NCI-H1105 treated with DMSO at 0.1 percent for 48 hours (cell line): ENCODE measurements at regions not wholly inside any gene's neighbourhood (a gene's known extent, or its start where the extent isn't known, plus 50 kb on each side); places are given as distances from the start of the nearest gene placed in this dataset.
"Not testable (repeated sequence)": the region's sequence is repeated elsewhere in the genome, so short reads cannot be mapped to it uniquely, and the experiment has no call there.

ENCODE experiments used
- DNase-seq: peaks from one replicate; lab custom pipeline; 2025; lab: John Stamatoyannopoulos, UW

DNA sequence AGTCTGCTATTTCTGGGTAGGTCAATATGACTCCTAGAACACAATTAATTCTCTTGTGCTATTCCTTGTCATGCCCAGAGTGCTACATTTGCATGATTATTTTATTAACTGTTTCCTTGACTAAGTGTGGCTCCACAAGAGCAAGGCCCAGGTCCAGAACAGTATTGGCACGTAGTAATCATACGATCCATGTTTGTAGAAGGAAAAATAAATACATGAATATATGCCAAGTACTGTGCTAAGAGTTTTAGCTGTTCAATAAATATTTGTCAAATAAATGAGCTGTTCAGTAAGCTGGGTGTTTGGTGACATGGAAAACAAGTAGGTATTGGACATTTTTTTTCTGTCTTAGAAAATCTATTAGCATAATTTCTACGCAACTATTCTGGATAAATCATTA lies 995.9 kb downstream of the MAT2B start:
- DNase-seq: no peak

DNA sequence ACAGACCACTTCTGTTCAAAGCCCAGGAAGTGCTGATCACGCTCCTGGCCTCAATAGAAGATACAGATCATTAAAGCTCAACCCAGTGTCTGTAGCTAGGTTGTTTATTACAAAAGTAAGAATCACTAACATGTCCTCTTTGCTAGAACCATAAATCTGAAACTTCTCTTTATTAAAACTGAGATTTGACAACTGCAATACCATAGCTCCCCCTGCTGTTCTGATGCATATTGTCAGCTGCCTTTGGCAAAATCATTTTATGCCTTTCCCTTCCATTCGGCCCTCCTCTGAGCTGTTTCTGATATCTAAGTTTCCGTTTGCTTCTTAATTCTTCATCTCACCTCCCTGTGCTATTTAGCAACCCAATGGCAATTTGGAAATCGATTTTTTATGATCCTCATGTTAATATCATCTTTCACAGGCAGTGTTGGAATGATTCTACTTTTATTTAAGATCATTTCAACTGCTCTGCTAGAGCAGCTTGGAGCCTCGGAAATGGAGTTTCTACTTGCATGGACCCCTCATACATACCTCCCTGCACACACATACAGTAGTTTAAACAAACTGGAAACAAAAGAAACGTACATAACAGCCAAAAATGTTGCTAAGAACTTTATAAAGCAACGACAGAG lies 998.8 kb downstream of the MAT2B start:
- peak; percentile 25 for DNase-seq

DNA sequence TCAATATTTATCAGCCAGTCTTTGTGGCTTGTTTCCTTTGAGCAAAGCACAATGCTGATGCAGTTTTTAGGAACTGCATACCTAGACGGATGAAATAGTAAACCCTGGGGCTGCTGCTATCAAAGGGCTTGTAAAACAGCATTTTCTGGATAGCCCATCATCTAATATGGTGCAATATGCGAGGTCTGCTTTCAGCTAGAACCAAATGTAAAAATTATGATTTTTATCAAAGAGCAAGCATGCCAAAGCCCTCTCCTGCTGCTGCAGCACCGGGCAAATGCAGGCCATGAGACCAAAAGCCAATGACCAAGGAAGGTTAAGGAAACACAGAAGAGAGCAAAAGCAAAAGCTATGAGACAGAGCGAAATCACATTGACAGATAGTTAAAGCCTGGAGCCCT lies 1000.4 kb downstream of the MAT2B start:
- DNase-seq: no peak

- DNase-seq: no peak
These were observed 1012.8 kb downstream of the MAT2B start for GRCh38 chr5:164518067-164518740.

GRCh38 chr5:164518741-164519080 lies 1013.3 kb downstream of the MAT2B start:
- no peak for DNase-seq

DNA sequence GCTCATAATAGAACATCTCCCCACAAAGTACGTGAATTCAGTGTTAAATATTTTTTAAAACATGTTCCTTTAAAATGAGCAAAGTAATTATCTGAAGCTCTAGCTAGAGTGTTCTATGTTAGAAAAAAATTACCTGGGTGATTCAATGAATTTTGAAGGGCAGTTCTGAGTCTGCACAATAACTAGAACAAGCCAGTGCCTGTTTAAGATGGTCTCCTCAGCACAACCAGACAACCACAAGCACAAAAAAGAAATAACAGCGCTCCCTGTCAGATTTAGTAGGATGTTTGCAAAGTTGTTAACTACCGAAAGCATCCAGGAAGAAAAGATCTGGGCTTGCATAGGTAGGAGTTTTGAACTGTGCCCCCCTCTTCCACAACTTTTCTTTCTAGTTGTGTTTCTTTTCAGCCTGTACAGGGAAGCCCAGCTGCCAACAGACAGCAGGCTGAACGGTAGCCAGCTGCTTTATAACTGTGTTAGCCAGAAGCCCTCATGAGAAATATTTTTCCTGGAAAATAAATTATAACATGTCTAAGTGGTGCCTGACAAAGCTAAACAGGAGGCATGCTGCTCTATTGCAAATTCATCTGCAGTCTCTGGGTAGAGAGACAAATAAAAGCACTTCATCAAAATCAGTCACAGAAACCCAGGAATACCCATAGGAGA lies 1026.9 kb downstream of the MAT2B start:
- no peak for DNase-seq

- DNase-seq: not testable (repeated sequence)
These were observed 1028.0 kb downstream of the MAT2B start for GRCh38 chr5:164533426-164533825.

DNA sequence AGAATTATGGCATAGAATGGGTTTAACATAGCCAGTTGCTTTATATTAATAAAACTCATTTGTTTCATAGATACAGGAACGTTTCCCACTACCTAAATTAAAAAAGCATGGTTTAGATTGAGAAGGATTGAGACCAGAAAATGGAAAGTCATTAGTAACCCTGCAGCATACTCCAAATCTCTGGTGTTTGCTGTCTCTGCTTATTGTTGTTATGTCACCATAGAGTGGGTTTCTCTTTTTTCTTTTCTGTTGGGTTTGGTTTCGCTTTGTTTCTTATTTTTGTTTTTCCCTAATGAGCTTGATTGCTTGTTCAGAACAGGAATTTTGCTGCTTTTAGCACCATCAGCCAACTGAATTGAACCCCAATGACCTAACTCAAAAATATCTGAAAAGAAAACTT lies 1034.8 kb downstream of the MAT2B start:
- DNase-seq: no peak

GRCh38 chr5:164545507-164545906 lies 1040.1 kb downstream of the MAT2B start:
- DNase-seq: no peak

DNA sequence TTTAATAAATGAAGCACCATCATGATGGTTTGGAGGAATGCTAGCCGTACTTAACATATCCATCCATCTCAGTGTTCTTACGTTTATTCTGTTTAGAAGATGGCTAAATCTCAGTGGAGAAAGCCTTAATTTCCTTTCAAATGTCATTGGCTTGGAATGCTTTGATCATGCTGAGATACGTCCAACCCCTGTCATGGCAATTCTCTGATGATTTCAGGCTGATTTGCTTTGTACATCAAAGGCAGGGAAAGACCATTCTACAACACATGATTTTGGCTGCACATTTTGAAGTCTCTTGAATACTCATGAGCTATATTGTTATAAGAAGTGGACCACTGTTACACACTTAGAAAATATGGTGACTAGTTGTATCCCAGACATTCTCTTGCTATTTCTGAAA lies 1048.4 kb downstream of the MAT2B start:
- DNase-seq: no peak

DNA sequence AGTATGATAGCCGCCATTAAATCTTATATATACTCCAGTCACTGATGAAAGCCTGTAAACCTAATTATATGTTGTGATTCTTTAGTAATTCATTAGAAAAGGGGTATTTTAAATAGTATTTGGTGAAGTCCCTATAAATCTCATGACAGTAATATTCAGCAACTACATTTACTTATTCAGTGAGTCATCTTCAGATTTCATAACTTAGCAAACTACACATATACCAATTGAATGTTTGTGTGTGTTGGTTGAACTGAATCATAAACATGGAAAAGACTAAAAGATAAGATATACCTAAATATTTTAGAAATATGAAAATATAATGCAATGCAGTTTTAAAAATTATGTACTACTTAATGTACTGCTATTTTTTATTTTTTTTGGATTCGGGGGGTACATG lies 1050.4 kb downstream of the MAT2B start:
- DNase-seq: no peak

DNA sequence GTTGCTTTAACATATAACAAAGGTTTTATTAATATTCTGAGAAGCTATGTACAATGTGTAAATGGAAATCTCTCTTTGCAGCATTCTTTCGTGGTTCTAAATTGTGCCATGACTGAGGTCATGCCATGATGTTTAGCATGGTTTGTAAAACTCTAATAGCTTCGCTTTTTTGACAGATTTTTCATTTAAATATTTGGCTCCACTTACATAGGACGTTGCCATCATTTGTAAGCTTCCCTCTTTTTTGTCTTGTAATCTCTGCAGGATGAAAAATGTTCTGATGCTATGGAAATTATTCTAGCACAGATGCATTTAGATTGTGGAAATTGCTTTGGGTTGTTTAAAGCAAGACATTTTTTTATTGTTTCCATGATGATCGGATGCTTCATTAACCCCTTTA lies 1054.8 kb downstream of the MAT2B start:
- no peak for DNase-seq

DNA sequence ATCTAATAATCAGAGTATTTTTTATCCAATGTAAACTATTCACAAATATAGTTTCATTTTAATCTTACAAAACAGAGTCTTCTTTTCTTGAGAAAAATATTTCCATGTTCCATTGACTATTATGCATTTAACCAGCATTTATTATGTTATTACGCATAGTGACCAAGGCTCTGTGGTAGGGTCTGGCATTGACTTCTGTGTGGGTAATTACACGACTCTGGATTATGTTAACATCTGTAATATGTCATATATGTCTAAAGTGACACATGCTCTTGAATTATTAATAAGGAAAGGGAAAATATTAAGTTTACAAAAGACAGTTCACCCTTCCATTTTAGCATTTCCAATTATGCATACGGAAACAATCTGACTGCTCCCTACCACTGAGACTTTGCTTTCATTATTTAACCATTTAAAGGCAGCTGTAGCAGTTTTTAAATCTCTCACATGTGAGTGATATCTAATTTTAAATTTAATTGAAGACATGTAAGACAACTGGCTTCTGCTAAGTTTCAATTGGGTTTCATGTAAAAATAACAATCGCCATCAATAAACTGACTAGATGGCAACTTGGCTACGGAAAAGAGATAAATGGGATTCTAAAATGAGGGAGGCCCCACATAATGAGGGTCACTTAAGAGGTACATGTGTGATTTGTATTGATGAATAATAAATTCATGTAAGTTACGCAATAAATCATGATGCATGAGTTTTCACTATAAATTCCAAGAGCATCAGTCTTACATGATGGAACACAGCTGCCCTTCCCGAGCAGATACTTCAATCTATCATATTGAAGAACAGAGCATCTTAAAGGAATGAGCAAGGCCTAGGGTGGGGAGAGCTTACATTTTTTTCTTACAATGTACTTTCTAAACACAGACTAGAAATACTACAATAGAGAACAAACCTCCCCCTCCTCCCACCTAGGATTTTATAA lies 1056.8 kb downstream of the MAT2B start:
- DNase-seq: no peak

DNA sequence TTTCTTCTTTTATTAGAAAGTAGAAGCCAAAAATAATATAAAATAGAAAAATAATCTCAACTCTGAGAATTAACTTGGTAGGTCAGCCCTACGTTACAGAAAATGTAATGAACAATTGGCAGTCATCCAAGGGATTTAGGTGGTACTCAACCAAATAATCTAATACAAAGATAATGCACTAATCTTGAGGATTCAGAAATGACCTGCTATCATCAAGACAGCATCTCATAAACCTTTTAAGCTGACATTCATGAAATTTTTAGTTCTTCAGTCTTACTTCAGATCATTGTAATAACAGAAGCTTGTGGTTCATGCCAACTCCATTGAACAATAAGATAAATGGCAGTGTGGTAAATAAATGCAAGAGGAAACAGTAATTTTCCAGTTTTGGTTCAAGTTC lies 1058.0 kb downstream of the MAT2B start:
- no peak for DNase-seq

GRCh38 chr5:164573397-164573796 lies 1068.0 kb downstream of the MAT2B start:
- no peak for DNase-seq

DNA sequence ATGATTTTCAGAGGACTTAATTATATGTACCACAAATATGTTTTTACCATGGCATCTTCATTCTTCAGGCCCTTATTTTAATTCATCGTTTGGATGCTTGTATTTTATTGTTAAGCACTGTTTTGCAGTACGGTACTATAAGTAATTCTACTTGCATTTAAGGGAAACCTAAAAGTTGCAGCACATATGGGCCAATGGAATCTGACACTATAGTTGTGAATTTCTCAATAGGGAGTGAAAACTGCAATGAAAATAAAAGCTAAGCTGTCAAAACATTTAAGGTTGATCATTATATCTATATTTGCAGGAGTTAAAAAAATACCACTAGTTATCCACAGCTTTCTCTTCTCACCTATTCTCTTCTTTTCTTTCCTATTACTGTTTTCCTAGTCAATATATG lies 1071.8 kb downstream of the MAT2B start:
- no peak for DNase-seq

GRCh38 chr5:164577742-164578141 lies 1072.3 kb downstream of the MAT2B start:
- no peak for DNase-seq

DNA sequence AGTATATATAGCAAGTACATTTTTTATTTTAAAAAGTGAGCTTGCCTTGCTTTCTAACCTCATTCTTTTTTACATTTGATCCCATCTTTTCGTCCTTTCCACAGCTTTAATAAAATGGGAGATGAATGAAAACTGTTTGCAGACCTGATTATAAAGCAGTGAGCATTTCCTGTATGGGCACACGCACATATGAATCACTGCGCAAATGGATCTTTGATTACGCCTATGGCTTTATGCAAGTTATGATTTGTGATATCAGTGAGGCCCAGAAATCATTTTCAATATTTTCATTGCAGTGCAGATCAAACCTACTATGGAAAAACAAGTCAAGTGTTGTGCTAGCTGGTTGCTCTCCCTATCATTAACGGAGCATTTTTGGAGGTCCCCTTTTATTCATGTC lies 1073.0 kb downstream of the MAT2B start:
- DNase-seq: no peak

DNA sequence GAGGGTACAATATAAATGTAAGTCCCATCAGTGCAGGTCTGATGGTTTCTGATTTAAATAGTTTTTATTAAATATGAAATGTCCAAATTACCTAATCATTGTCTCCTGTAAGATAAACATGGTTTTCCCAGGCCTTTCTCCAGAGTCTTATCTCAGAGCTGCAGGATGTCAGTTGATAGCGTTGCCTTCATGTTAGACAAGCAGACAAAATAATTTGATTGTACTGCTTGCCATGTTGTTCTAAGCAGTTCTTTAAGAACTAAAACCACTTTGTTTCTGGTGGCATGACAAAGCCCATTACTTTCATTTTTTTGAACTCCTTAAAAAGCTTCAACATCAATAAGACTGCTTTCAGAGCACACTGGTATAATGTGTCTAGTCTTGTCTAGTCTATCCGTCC lies 1073.5 kb downstream of the MAT2B start:
- no peak for DNase-seq

- DNase-seq: no peak
These were observed 1074.7 kb downstream of the MAT2B start for GRCh38 chr5:164580155-164580554.

GRCh38 chr5:164581889-164582288 lies 1076.5 kb downstream of the MAT2B start:
- DNase-seq: no peak

DNA sequence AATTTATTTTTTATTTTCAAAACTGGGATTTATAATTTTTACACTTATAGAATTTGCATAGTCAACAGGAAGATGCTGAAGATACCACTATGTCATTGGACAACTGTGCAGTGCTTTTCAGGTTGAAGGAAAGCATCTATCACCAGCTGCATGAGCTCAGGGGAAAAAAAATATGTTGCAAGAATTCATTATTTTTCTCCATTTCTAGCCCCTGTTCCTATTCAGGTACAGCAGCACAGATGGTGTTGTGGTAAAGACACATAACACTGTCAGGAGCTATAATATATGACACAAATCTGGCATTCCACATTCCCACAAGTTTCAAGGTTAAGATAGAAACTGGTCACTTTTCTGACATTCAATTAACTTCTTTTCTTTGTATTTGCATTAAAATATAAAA lies 1088.6 kb downstream of the MAT2B start:
- no peak for DNase-seq
